ENCODE measurements at regions not wholly inside any gene's neighbourhood (a gene's known extent, or its start where the extent isn't known, plus 50 kb on each side); places are given as distances from the start of the nearest gene placed in this dataset.
"Not testable (repeated sequence)": the region's sequence is repeated elsewhere in the genome, so short reads cannot be mapped to it uniquely, and the experiment has no call there.

DNA sequence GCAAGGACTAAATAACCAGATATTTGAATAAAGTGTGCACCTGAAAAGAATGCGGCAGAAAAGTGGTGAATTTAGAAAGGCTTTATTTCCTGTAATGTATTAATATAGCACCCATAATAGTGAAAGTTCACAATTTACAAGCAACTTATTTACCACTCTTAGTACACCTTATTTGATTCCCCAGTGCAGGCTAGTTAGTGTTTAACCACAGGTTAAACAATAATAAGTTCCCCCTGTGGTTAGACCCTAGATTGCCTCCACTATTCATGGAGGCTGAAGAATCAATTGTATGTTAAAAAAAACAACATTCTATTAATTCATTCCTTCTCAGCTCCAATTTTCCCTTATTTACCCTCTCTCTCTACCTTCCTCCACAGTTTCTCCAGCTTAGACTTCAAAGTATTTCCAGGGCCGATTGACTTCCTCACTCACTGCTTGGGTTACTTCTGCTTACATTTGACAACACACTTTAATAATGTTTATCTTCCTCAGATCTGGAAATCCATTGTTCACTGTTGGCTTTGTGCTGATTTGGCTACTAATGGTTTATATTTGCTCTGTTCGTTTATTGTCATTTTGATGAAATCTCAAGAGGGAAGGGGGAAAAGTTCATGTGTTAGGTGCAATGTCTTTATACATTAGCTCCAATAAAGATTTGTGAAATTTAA lies 796.3 kb downstream of the BRINP3 start:
- no peaks in the 10 kb centered on the region for H3K4me1 ChIP-seq (ENCODE audit: control insufficient read depth, insufficient read depth, low read length)
- H3K4me3 ChIP-seq (ENCODE audit: low read length), result no peak overlapping the region
- no peaks in the 10 kb centered on the region for H3K9me3 ChIP-seq (replicated peaks; ENCODE audit: low read length)
- H3K36me3 ChIP-seq (ENCODE audit: insufficient read depth, low read length), result no peaks in the 10 kb centered on the region
- no peaks in the 10 kb centered on the region for H3K27me3 ChIP-seq (ENCODE audit: control insufficient read depth, insufficient read depth, low read length)
- H3K4me2 ChIP-seq (ENCODE audit: low read length), result no peak overlapping the region
- no peak overlapping the region for H3K9ac ChIP-seq (ENCODE audit: low read depth, low read length)

DNA sequence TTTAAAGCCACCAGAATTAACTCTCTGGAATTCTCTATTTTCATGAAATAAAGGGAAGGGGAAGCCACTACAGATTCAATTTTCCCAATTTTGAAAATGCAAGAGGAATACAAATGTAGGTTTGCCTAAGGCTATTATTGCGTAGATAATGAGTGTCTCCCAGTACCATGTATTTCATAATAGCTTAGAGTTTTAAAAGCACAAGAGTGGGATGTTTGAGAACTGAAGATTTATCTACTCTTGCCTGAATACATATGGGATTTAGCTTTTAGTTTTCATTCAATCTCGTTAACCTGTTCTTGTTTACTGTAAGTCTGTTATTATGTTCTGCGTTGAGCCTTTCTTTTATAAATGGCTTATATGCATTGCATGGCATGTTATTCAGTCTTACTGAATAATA lies 795.1 kb downstream of the BRINP3 start:
- Histone ChIP-seq H3K4me1 (ENCODE audit: control insufficient read depth, insufficient read depth, low read length) (no peaks in the 10 kb centered on the region), H3K4me3 (ENCODE audit: low read length) (no peak overlapping the region), H3K27me3 (ENCODE audit: control insufficient read depth, insufficient read depth, low read length) (no peaks in the 10 kb centered on the region)

GRCh38 chr1:189686288-189686687 lies 791.4 kb downstream of the BRINP3 start:
- H3K4me1 ChIP-seq (ENCODE audit: control insufficient read depth, insufficient read depth, low read length), result no peaks in the 10 kb centered on the region
- H3K4me3 ChIP-seq (ENCODE audit: low read length), result no peak overlapping the region
- no peaks in the 10 kb centered on the region for H3K9me3 ChIP-seq (replicated peaks; ENCODE audit: low read length)
- H3K4me2 ChIP-seq (ENCODE audit: low read length), result no peak overlapping the region
- no peaks in the 10 kb centered on the region for H3K36me3 ChIP-seq (ENCODE audit: insufficient read depth, low read length)
- H3K27me3 ChIP-seq (ENCODE audit: control insufficient read depth, insufficient read depth, low read length), result no peaks in the 10 kb centered on the region
- no peak overlapping the region for H3K9ac ChIP-seq (ENCODE audit: low read depth, low read length)

More for the DNA sequence above, 795.1 kb downstream of the BRINP3 start:
- no peak overlapping the region for H3K9ac ChIP-seq (ENCODE audit: low read depth, low read length)
- H3K36me3 ChIP-seq (ENCODE audit: insufficient read depth, low read length), result no peaks in the 10 kb centered on the region
- no peaks in the 10 kb centered on the region for H3K9me3 ChIP-seq (replicated peaks; ENCODE audit: low read length)
- no peak overlapping the region for H3K4me2 ChIP-seq (ENCODE audit: low read length)

GRCh38 chr1:189693140-189693539 lies 784.5 kb downstream of the BRINP3 start:
- Histone ChIP-seq H3K36me3 (ENCODE audit: insufficient read depth, low read length) (no peaks in the 10 kb centered on the region), H3K9me3 (replicated peaks; ENCODE audit: low read length) (no peaks in the 10 kb centered on the region), H3K4me2 (ENCODE audit: low read length) (no peak overlapping the region), H3K4me1 (ENCODE audit: control insufficient read depth, insufficient read depth, low read length) (no peaks in the 10 kb centered on the region), H3K27me3 (ENCODE audit: control insufficient read depth, insufficient read depth, low read length) (no peaks in the 10 kb centered on the region), H3K4me3 (ENCODE audit: low read length) (no peak overlapping the region), H3K9ac (ENCODE audit: low read depth, low read length) (no peak overlapping the region)

GRCh38 chr1:189696297-189696696 lies 781.4 kb downstream of the BRINP3 start:
- H3K27me3 ChIP-seq (ENCODE audit: control insufficient read depth, insufficient read depth, low read length), result no peaks in the 10 kb centered on the region
- no peaks in the 10 kb centered on the region for H3K9me3 ChIP-seq (replicated peaks; ENCODE audit: low read length)
- H3K4me2 ChIP-seq (ENCODE audit: low read length), result no peak overlapping the region
- H3K36me3 ChIP-seq (ENCODE audit: insufficient read depth, low read length), result no peaks in the 10 kb centered on the region
- no peak overlapping the region for H3K9ac ChIP-seq (ENCODE audit: low read depth, low read length)
- H3K4me3 ChIP-seq (ENCODE audit: low read length), result no peak overlapping the region
- no peaks in the 10 kb centered on the region for H3K4me1 ChIP-seq (ENCODE audit: control insufficient read depth, insufficient read depth, low read length)

DNA sequence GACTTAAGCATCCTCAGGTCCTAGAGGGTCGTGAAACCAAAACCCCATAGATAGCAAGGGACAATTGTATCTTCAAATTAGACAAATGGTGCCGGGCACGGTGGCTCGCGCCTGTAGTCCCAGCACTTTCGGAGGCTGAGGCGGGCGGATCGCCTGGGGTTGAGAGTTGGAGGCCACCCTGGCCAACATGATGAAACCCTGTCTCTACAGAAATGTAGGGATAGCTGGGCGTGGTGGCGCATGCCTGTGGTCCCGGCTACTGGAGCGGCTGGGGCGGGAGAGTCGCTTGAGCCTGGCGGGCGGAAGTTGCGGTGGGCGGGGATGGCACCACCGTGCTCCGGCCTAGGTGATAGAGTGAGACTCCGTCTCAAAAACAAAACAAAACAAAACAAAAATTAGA lies 780.6 kb downstream of the BRINP3 start:
- H3K4me3 ChIP-seq (ENCODE audit: low read length), result no peak overlapping the region
- no peaks in the 10 kb centered on the region for H3K27me3 ChIP-seq (ENCODE audit: control insufficient read depth, insufficient read depth, low read length)
- H3K9ac ChIP-seq (ENCODE audit: low read depth, low read length), result no peak overlapping the region
- H3K9me3 ChIP-seq (replicated peaks; ENCODE audit: low read length), result no peaks in the 10 kb centered on the region
- no peaks in the 10 kb centered on the region for H3K36me3 ChIP-seq (ENCODE audit: insufficient read depth, low read length)
- H3K4me2 ChIP-seq (ENCODE audit: low read length), result no peak overlapping the region
- H3K4me1 ChIP-seq (ENCODE audit: control insufficient read depth, insufficient read depth, low read length), result no peaks in the 10 kb centered on the region

DNA sequence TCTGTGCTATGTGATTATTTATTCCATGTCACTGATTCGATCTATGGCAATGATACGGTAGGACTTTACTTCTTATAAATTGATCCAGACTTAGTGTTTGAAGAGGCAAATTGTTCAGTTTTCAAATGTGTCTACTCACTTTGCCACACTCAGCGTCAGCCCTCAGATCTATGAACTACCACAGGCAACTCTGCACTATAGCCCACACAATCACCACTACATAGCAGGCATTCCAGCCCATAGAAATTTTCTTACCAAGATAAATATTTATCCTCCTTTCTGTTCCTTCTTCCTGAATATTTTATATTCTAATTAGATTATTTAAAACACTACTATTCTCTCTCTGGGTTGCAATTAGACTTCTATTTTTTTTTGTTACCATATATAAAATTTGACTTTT lies 776.1 kb downstream of the BRINP3 start:
- no peak overlapping the region for H3K9ac ChIP-seq (ENCODE audit: low read depth, low read length)
- H3K36me3 ChIP-seq (ENCODE audit: insufficient read depth, low read length), result no peaks in the 10 kb centered on the region
- no peaks in the 10 kb centered on the region for H3K27me3 ChIP-seq (ENCODE audit: control insufficient read depth, insufficient read depth, low read length)
- H3K4me2 ChIP-seq (ENCODE audit: low read length), result no peak overlapping the region
- no peak overlapping the region for H3K4me3 ChIP-seq (ENCODE audit: low read length)
- no peaks in the 10 kb centered on the region for H3K9me3 ChIP-seq (replicated peaks; ENCODE audit: low read length)
- no peaks in the 10 kb centered on the region for H3K4me1 ChIP-seq (ENCODE audit: control insufficient read depth, insufficient read depth, low read length)

- peaks cover 4% of the 10 kb centered on the region for H3K9me3 ChIP-seq (replicated peaks; ENCODE audit: low read length)
- no peaks in the 10 kb centered on the region for H3K27me3 ChIP-seq (ENCODE audit: control insufficient read depth, insufficient read depth, low read length)
- H3K9ac ChIP-seq (ENCODE audit: low read depth, low read length), result no peak overlapping the region
- no peak overlapping the region for H3K4me3 ChIP-seq (ENCODE audit: low read length)
- H3K4me2 ChIP-seq (ENCODE audit: low read length), result no peak overlapping the region
- no peaks in the 10 kb centered on the region for H3K4me1 ChIP-seq (ENCODE audit: control insufficient read depth, insufficient read depth, low read length)
- no peaks in the 10 kb centered on the region for H3K36me3 ChIP-seq (ENCODE audit: insufficient read depth, low read length)
These were observed 771.1 kb downstream of the BRINP3 start for GRCh38 chr1:189706594-189706993.

GRCh38 chr1:189708674-189709073 lies 769.0 kb downstream of the BRINP3 start:
- H3K4me3 ChIP-seq (ENCODE audit: low read length), result no peak overlapping the region
- peaks cover 4% of the 10 kb centered on the region for H3K9me3 ChIP-seq (replicated peaks; ENCODE audit: low read length)
- H3K4me1 ChIP-seq (ENCODE audit: control insufficient read depth, insufficient read depth, low read length), result no peaks in the 10 kb centered on the region
- H3K9ac ChIP-seq (ENCODE audit: low read depth, low read length), result no peak overlapping the region
- no peak overlapping the region for H3K4me2 ChIP-seq (ENCODE audit: low read length)
- no peaks in the 10 kb centered on the region for H3K27me3 ChIP-seq (ENCODE audit: control insufficient read depth, insufficient read depth, low read length)
- no peaks in the 10 kb centered on the region for H3K36me3 ChIP-seq (ENCODE audit: insufficient read depth, low read length)

GRCh38 chr1:189718147-189718795 lies 759.4 kb downstream of the BRINP3 start:
- not testable (repeated sequence) for H3K4me1 ChIP-seq (ENCODE audit: control insufficient read depth, insufficient read depth, low read length); H3K36me3 ChIP-seq (ENCODE audit: insufficient read depth, low read length); H3K4me3 ChIP-seq (ENCODE audit: low read length); H3K4me2 ChIP-seq (ENCODE audit: low read length); H3K9me3 ChIP-seq (replicated peaks; ENCODE audit: low read length); H3K27me3 ChIP-seq (ENCODE audit: control insufficient read depth, insufficient read depth, low read length); H3K9ac ChIP-seq (ENCODE audit: low read depth, low read length)

GRCh38 chr1:189726806-189727205 lies 750.9 kb downstream of the BRINP3 start:
- Histone ChIP-seq H3K27me3 (ENCODE audit: control insufficient read depth, insufficient read depth, low read length) (no peaks in the 10 kb centered on the region), H3K9ac (ENCODE audit: low read depth, low read length) (no peak overlapping the region), H3K4me3 (ENCODE audit: low read length) (no peak overlapping the region), H3K4me1 (ENCODE audit: control insufficient read depth, insufficient read depth, low read length) (no peaks in the 10 kb centered on the region), H3K9me3 (replicated peaks; ENCODE audit: low read length) (no peaks in the 10 kb centered on the region), H3K4me2 (ENCODE audit: low read length) (no peak overlapping the region), H3K36me3 (ENCODE audit: insufficient read depth, low read length) (no peaks in the 10 kb centered on the region)

- no peaks in the 10 kb centered on the region for H3K36me3 ChIP-seq (ENCODE audit: insufficient read depth, low read length)
These were observed 726.4 kb downstream of the BRINP3 start for GRCh38 chr1:189751311-189751710.

More at GRCh38 chr1:189751311-189751710, 726.4 kb downstream of the BRINP3 start:
- Histone ChIP-seq H3K4me1 (ENCODE audit: control insufficient read depth, insufficient read depth, low read length) (no peaks in the 10 kb centered on the region), H3K4me3 (ENCODE audit: low read length) (no peak overlapping the region), H3K4me2 (ENCODE audit: low read length) (no peak overlapping the region), H3K9me3 (replicated peaks; ENCODE audit: low read length) (no peaks in the 10 kb centered on the region), H3K9ac (ENCODE audit: low read depth, low read length) (no peak overlapping the region), H3K27me3 (ENCODE audit: control insufficient read depth, insufficient read depth, low read length) (no peaks in the 10 kb centered on the region)
